Upper lobe of left lung (tissue), 6 donors: ENCODE measurements at regions not wholly inside any gene's neighbourhood (a gene's known extent, or its start where the extent isn't known, plus 50 kb on each side); places are given as distances from the start of the nearest gene placed in this dataset.
"Not testable (repeated sequence)": the region's sequence is repeated elsewhere in the genome, so short reads cannot be mapped to it uniquely, and the experiment has no call there.

Experiments used
- ATAC-seq, 2 donors: fragments of 200-7000 bp; cut with Tn5 transposase; one replicate each; pipeline ENCODE4 v1.9.1; 2022; ENCODE audit warnings: mild to moderate bottlenecking in 2 of 2, moderate library complexity in 2 of 2; ENCODE audit not compliant: low FRiP score in 2 of 2
- DNase-seq, 2 donors: peaks; one replicate each; pipeline ENCODE4 v3.0.0-alpha.2; 2019 to 2020
- H3K27ac ChIP-seq, 4 donors: fragments of 200-600 bp; sonication (generic); one replicate each; pipeline ENCODE4 v1.5.1; 2016 to 2019
- H3K27me3 ChIP-seq, 4 donors: fragments of 200-600 bp; sonication (generic); one replicate each; pipeline ENCODE4 v1.5.1; 2017 to 2019
- H3K36me3 ChIP-seq, 4 donors: fragments of 200-600 bp; sonication (generic); one replicate each; pipeline ENCODE4 v1.5.1; 2016 to 2019
- H3K4me1 ChIP-seq, 4 donors: fragments of 200-600 bp; sonication (generic); one replicate each; pipeline ENCODE4 v1.5.1; 2018 to 2019
- H3K4me3 ChIP-seq, 4 donors: fragments of 200-600 bp; sonication (generic); one replicate each; pipeline ENCODE4 v1.5.1; 2017 to 2019; ENCODE audit warnings: mild to moderate bottlenecking in 2 of 4, moderate library complexity in 1 of 4
- H3K9me3 ChIP-seq, 4 donors: fragments of 200-600 bp; sonication (generic); one replicate each; pipeline ENCODE4 v1.5.1; 2018 to 2019
- EP300 ChIP-seq, 4 donors: sonication (generic); formaldehyde crosslinking; IDR thresholded peaks; one replicate each; pipeline ENCODE4 v1.5.1; 2017; ENCODE audit warnings: antibody characterized with exemption in 4 of 4, control low read depth in 2 of 4
- POLR2A ChIP-seq, 4 donors: fragments of 450-650 bp; IDR thresholded peaks; one replicate each; pipeline ENCODE4 v1.5.1; 2016 to 2017; ENCODE audit warnings: antibody characterized with exemption in 4 of 4, mild to moderate bottlenecking in 2 of 4
- POLR2AphosphoS5 ChIP-seq, 2 donors: sonication (generic); formaldehyde crosslinking; IDR thresholded peaks; one replicate each; pipeline ENCODE4 v1.5.1; 2017; ENCODE audit warnings: antibody characterized with exemption in 2 of 2
- WGBS, 2 donors: methylation state at CpG; one replicate each; pipeline ENCODE4 v1.1.5; 2017 to 2018; 5-methylcytosine and 5-hydroxymethylcytosine counted together
- TF ChIP-seq, protein P1 (sequence below), 6 experiments: fragments of 450-650 bp in 4 of 6; fragments of 200-600 bp in 2 of 6; sonication (generic) in 2 of 6; IDR thresholded peaks; one replicate each; pipeline ENCODE4 v1.5.1; 2016 to 2019; ENCODE audit warnings: antibody characterized with exemption in 6 of 6
- donor health status: DM: no; HTN: no; CAD: no; lungs with moderate emphysema.
- donor health status: DM: no; HTN: yes; CAD: no; lungs with severe emphysema.

DNA sequence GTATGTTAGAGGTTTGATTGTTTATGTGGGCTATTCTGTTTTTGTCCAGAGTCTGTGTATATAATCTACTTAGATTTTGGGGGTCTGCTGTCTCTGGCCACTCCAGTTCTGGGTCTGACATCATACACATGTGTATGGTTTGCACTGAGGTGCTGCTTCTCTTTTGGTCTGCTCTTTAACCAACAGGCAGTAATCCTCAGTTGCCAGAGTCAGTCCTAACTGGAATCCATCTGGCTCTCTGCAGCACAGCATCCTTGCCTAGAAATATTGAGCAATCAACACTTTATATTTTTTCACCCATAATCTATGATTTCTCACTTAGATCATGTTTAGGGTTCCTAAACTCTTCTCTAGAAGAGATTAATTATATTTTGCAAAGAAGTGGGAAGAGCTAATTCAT, 98.3 kb upstream of the SFRP2 start:
- H3K4me3 ChIP-seq = no peak overlapping the region
- no peaks in the 10 kb centered on the region for H3K9me3 ChIP-seq
- H3K4me1 ChIP-seq = no peaks in the 10 kb centered on the region
- H3K27me3 ChIP-seq = no peaks in the 10 kb centered on the region
- ATAC-seq = peak in 1 of 2 donors; percentile 61
- no peak overlapping the region for H3K27ac ChIP-seq
- no peak for DNase-seq
- H3K36me3 ChIP-seq = no peaks in the 10 kb centered on the region
- TF ChIP-seq EP300 (IDR thresholded peaks at IDR 0.05) = no peak
- TF ChIP-seq, protein P1, sequence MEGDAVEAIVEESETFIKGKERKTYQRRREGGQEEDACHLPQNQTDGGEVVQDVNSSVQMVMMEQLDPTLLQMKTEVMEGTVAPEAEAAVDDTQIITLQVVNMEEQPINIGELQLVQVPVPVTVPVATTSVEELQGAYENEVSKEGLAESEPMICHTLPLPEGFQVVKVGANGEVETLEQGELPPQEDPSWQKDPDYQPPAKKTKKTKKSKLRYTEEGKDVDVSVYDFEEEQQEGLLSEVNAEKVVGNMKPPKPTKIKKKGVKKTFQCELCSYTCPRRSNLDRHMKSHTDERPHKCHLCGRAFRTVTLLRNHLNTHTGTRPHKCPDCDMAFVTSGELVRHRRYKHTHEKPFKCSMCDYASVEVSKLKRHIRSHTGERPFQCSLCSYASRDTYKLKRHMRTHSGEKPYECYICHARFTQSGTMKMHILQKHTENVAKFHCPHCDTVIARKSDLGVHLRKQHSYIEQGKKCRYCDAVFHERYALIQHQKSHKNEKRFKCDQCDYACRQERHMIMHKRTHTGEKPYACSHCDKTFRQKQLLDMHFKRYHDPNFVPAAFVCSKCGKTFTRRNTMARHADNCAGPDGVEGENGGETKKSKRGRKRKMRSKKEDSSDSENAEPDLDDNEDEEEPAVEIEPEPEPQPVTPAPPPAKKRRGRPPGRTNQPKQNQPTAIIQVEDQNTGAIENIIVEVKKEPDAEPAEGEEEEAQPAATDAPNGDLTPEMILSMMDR (IDR thresholded peaks at IDR 0.05) = no peak
- TF ChIP-seq POLR2A (IDR thresholded peaks at IDR 0.05) = no peak
- TF ChIP-seq POLR2AphosphoS5 (IDR thresholded peaks at IDR 0.05) = no peak

GRCh38 chr4:153884325-153884724, 95.4 kb upstream of the SFRP2 start:
- Histone ChIP-seq H3K4me1 (no peaks in the 10 kb centered on the region), H3K4me3 (no peak overlapping the region), H3K27ac (no peak overlapping the region), H3K36me3 (no peaks in the 10 kb centered on the region), H3K9me3 (peaks cover 0 to 9% (median 8%) of the 10 kb centered on the region in 4 donors), H3K27me3 (no peaks in the 10 kb centered on the region)
- no peak for TF ChIP-seq POLR2AphosphoS5 (IDR thresholded peaks at IDR 0.05)
- no peak for TF ChIP-seq EP300 (IDR thresholded peaks at IDR 0.05)
- TF ChIP-seq POLR2A (IDR thresholded peaks at IDR 0.05) = no peak
- TF ChIP-seq, protein P1 (IDR thresholded peaks at IDR 0.05) = no peak
- DNase-seq (no peak), ATAC-seq (no peak)
- WGBS, 2 donors = 94 to 97% methylated on average over 1 of the region's 1 CpG

DNA sequence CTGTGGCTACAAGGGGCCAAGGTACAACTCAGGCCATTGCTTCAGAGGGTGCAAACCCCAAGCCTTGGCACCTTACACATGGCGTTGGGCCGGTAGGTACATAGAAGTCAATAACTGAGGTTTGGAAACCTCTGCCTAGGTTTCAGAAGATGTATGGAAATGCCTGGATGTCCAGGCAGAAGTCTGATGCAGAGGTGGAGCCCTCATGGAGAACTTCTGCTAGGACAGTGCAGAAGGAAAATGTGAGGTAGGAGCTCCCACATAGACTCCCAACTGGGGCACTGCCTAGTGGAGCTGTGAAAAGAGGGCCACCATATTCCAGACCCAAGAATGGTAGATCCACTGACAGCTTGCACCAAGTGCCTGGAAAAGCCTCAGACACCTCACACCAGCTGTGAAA, 92.1 kb upstream of the SFRP2 start:
- H3K36me3 ChIP-seq = no peaks in the 10 kb centered on the region
- no peak for DNase-seq
- 96 to 100% methylated on average over 2 of the region's 2 CpGs for WGBS, 2 donors
- H3K4me3 ChIP-seq = no peak overlapping the region
- no peaks in the 10 kb centered on the region for H3K27me3 ChIP-seq
- ATAC-seq = no peak
- no peaks in the 10 kb centered on the region for H3K4me1 ChIP-seq
- H3K9me3 ChIP-seq = peaks cover 0 to 9% (median 8%) of the 10 kb centered on the region in 4 donors
- TF ChIP-seq, protein P1 (IDR thresholded peaks at IDR 0.05) = no peak
- TF ChIP-seq POLR2AphosphoS5 (IDR thresholded peaks at IDR 0.05) (no peak), POLR2A (IDR thresholded peaks at IDR 0.05) (no peak), EP300 (IDR thresholded peaks at IDR 0.05) (no peak)
- H3K27ac ChIP-seq = no peak overlapping the region

DNA sequence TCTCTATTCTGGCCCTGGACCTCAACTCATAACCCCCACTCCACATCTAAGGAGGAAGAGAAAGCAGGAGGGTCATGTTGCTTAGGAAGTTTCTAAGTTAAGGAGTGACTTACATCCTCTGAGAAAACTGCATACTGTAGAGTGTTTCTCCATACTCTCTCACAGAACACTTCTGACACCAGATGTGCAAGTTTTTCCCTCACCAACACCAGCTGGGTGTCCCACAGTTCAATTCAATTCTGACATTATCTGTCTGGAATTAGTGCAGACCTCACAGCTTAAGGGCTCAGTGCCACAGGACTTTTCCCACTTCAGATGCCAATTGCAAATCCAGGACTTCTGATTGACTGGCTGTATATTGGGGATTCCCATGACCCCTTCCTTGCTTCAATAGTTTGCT, 89.0 kb upstream of the SFRP2 start:
- Histone ChIP-seq H3K36me3 (no peaks in the 10 kb centered on the region), H3K9me3 (peaks cover 0 to 9% (median 8%) of the 10 kb centered on the region in 4 donors), H3K4me3 (no peak overlapping the region), H3K27ac (no peak overlapping the region), H3K27me3 (no peaks in the 10 kb centered on the region), H3K4me1 (no peaks in the 10 kb centered on the region)
- TF ChIP-seq EP300 (IDR thresholded peaks at IDR 0.05) = no peak
- TF ChIP-seq, protein P1 (IDR thresholded peaks at IDR 0.05) = no peak
- TF ChIP-seq POLR2A (IDR thresholded peaks at IDR 0.05) = no peak
- TF ChIP-seq POLR2AphosphoS5 (IDR thresholded peaks at IDR 0.05) = no peak
- ATAC-seq (no peak), DNase-seq (no peak)

DNA sequence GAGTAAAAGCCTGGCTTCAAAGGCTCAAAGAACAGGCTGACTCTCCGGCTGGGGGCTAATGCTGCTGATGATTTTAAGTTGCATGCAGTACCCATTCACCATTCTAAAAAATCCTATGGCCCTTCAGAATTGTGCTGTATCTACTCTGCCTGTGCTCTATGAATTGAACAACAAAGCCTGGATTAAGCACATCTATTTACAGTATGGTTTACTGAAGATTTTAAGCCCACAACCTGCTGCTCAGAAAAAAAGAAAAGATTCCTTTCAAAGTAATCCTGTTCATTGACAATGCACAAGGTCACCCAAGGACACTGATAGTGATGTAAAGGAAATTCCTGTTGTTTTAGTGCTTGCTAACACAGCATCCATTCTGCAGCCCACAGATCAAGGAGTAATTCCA, 84.9 kb upstream of the SFRP2 start:
- DNase-seq (no peak), ATAC-seq (no peak)
- TF ChIP-seq POLR2AphosphoS5 (IDR thresholded peaks at IDR 0.05) = no peak
- H3K9me3 ChIP-seq = no peaks in the 10 kb centered on the region
- H3K27me3 ChIP-seq = no peaks in the 10 kb centered on the region
- no peaks in the 10 kb centered on the region for H3K36me3 ChIP-seq
- WGBS, 2 donors = 91 to 100% methylated on average over 1 of the region's 1 CpG
- no peak overlapping the region for H3K27ac ChIP-seq
- no peak overlapping the region for H3K4me3 ChIP-seq
- H3K4me1 ChIP-seq = no peaks in the 10 kb centered on the region

DNA sequence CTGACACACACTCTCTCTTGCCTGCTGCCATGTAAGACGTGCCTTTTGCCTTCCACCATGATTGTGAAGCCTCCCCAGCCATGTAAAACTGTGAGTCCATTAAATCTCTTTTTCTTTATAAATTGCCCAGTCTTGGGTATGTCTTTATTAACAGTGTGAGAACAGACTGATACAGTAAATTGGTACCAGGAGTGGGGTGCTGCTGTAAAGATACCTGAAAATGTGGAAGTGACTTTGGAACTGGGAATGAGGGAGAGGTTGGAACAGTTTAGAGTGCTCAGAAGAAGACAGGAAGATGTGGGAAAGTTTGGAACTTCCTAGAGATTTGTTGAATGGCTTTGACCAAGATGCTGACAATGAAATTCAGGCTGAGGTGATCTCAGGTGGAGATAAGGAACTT, 77.9 kb upstream of the SFRP2 start:
- not testable (repeated sequence) for H3K27me3 ChIP-seq, H3K36me3 ChIP-seq, ATAC-seq, H3K27ac ChIP-seq, H3K4me3 ChIP-seq, H3K4me1 ChIP-seq, DNase-seq
- 93% methylated on average over 1 of the region's 1 CpG for WGBS, 2 donors
- H3K9me3 ChIP-seq = peaks cover 5 to 24% (median 16%) of the 10 kb centered on the region in 4 donors
